GM21515 (cell line): ENCODE measurements at regions not wholly inside any gene's neighbourhood (a gene's known extent, or its start where the extent isn't known, plus 50 kb on each side); places are given as distances from the start of the nearest gene placed in this dataset.

Experiments
- ATAC-seq: cut with Tn5 transposase; IDR thresholded peaks from one replicate; pipeline ENCODE4 v1.9.1; 2021; ENCODE audit not compliant: unreplicated experiment

DNA sequence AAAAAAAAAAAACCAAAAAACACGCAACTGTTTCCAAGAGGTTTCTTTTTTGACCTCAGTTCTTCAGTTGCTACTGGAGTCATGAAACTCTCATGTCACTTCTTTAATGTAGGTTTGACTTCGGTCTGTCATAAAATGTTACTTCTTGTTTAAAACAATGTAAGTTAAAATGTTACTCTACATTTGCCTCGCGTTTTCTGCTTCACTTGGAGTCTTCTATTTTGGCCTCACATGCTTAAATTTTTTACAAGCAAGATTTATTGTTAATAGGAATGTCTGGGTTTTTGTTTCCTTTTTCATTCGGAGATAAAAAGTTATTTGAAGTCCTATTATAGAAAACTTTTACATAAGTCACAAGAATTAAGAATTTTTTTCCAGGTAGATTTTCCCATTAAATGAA, 880.2 kb downstream of the LTN1 start:
- ATAC-seq: no peak

DNA sequence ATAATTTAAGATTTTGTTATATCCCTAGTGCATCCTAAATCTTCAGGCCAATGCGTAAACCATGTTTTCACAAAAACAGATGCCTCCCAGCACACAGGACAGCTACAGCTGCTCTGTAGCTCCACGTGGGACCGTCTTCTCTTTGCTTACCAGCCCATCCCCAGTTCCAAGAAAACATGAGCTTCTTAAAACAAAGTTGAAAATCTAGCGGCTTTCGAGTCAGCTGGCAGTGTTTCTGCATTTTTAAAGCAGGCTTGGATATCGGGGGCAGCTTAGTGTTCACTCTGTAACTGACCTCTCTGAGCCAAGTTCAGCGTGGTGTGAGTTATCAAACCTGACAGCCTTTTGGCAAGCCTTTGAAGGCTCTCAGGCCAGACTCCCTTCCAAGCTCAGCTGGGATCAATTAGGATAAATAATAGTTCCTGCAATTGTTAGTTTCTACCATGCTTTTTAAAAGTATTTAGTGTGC, 881.5 kb downstream of the LTN1 start:
- ATAC-seq: no peak

DNA sequence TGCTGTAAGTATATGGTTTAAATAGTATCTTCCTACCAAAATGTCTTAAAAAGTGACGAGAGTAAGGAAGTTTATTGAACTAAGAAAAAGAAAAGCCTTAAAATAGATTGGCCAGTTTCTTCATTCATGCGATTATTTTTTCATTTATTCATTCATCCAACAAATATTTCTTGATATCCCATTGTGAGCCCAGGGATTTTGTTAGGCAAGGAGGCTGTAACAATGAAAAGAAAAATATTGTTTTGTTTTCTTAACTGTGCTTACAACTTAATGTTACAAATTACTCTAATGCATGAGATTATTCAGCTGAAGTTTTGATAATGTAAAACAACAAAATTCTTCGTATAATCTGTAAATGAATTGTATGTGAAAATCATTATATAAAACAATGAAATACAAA, 882.0 kb downstream of the LTN1 start:
- ATAC-seq: no peak

DNA sequence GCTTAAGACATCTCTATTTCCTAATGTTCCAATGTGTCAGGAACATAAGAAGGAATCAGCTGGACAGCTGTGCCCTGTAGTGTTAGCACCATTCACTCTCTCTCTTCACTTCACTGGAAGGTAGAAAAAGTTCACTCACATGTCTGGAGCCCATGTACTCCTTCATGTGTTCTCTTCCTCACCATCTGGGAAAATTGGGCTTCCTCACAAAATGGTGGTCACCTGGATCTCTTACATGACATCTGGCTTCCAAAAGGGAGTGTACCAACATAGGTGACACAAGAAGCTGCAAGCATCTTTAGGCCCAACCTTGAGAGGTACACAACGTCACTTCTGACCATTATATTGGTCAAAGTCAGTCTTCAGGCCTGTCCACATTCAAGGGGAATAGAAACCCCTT, 882.6 kb downstream of the LTN1 start:
- no peak for ATAC-seq

DNA sequence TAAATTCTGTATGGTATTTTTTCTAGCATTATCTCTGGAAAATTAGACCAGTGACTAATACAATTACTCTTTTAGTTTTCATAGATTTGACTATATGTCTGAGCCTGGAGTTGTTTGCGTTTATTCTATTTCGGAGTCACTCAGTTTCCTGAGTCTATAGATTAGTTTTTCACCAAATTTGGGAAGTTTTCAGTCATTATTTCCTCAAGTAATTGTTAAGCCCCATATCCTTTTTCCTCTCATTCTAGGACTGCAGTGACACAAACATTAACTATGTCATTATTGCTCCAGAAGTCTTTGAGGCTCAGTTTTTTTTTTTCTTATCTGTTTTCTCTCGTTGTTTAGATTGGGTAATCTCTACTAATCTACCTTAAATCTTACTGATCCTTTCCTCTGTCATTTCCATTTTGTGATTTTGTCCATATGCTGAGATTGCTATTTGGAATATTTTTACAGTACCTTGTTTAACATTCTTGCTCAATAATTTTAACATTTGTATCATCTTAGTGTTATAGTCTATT, 886.2 kb downstream of the LTN1 start:
- ATAC-seq: no peak

DNA sequence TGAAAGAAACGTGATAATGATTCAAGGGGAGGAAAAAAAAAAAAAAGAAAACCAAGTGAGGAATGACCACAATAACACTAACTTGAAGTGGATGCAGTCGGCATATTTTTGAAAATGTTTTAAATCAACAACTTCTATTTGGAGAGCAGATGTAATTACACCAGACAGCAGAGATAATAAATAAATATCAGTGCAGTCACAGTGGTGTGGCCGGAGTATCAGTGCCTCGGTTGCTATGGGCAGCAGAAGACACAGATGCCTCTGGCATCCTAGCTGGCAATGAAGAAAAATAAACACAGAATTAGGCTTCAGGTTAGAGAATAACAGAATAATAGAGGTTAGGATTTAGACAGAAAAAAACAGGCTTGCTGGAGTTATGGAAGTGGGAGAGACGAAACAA, 888.3 kb downstream of the LTN1 start:
- no peak for ATAC-seq

DNA sequence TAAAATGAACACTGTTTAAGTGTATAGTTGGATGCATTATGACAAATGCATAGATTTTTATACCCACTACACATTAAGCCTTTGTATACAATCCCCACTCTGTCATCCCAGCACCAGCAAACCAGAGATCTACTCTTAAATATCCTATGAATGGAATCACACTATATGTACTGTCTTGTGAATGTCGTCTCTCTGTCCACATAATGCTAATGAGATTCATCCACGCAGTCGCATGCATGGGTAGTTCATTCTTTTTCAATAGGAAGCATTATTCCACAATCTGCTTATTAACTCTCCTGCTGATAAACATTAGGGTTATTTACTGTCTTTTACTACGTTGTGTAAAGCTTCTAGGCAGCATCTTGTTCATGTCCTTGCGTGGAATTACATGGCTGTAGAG, 892.3 kb downstream of the LTN1 start:
- ATAC-seq: no peak

DNA sequence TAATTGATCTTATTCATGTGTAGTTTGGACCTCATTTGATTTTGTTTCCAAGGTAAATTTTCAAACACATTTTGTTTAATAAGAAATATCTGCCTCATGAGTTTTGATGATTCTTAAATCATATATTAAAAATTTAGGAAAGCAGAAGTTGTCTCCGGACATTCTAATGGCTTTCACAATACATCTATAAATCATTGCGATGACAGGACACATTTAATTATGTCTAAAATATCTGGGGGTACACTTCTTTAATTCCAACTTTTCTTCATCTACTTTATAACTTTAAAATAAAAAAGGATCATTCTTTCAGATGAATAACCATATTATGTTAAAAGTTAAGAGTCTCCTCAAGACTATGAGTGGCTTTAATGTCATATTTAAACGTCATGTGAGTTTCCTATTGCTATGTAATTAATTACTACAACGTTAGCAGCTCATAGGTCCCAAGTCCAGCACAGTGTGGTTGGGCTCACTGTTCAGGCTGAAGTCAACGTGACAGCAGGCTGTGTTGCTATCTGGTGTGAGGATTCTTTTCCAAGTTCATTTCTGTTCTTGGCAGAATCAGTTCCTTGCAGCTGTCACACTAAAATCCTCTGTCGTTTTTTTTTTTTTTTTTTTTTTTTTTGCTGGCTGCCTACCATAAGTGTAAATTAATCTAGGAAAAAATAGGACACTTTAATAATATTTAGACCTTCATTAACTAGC, 893.5 kb downstream of the LTN1 start:
- no peak for ATAC-seq

DNA sequence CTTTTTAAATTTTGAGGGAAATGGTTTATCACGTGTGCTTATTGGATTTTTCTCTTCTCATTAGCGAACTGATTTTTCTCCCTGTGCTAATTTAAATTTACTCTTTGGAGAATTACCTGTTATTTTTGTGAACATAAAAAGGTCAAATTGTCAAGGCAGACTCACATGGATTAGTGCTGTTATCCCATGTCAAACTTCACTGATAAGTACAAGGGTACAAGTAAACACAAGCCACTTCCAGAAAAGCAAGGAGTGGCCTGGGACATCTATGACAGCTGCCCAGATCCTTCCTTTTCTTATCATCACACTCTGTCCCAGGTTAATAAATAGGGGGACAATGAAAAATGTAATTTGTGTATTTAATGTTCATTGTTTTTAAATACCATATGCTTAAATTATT, 901.2 kb downstream of the LTN1 start:
- no peak for ATAC-seq

DNA sequence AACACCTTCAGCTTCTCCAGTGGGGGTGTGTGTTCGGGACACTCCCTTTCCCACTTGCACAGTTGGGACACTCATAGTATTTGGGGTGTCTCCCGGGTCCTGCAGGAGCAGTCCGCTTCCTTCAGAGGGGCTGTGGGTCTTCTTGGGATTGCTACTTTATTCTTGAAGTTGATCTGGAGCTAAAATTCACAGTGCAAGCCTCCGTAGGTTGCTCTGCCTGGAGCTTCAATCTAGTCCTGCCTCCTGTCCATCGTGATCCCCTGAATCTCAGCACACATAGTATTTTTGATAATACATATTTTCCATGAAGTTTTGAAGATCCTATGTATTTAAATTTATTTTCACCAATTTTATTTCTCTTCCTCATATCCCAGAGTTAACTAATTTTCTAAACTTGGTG, 902.1 kb downstream of the LTN1 start:
- no peak for ATAC-seq

DNA sequence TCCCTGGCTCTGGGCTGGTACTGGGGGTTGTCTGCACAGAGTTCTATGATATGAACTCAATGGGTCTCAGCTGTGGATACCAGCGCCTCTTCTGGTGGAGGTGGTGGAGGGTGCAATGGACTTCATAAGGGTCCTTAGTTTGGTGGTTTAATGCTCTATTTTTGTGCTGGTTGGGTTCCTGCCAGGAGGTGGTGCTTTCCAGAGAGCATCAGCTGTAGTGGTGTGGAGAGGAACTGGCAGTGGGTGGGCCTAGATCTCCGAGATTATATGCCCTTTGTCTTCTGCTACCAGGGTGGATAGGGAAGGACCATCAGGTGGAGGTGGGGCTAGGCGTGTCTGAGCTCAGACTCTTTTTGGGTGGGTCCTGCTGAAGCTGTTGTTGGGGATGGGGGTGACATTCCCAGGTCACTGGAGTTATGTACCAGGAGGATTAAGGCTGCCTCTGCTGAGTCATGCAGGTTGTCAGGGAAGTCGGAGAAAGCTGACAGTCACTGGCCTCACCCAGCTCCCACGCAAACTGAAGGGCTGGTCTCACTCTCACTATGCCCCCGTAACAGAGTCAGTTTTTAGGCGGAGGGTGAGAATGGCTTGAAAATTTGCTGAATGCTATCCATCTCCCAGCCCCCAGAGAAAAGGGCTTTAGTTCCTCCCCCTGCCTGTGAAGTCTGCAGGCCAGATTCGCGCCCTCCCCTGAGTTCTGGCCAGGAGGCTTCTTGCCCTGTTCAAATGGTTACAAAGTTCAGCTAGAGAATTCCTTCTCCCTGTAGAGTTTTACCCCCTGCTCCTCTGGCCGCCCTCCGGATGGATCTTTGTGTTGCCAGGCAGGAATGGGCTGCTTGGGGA, 902.9 kb downstream of the LTN1 start:
- no peak for ATAC-seq

DNA sequence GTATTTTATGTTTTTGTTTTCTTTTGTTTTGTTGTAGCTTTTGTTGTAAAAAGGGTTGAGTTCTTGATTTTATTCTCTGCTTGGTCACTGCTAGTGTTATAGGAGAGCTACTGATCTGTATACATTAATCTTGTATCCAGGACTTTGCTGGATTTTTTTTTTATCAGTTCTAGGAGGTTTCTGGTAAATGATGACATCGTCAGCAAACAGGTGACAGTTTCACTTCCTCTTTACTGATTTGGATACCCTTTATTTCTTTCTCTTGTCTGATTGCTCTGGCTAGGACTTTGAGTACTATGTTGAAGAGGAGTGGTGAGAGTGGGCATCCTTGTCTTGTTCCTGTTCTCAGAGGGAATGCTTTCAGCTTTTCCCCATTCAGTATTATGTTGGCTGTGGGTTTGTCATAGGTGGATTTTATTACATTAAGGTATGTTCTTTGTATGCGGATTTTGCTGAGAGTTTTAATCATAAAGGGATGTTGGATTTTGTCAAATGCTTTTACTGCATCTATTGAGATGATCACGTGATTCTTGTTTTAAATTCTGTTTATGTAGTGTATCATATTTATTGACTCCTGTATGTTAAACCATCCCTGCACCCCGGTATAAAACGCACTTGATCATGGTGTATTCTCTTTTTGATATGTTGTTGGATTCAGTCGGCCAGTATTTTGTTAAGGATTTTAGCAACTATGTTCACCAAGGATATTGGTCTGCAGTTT, 905.7 kb downstream of the LTN1 start:
- no peak for ATAC-seq

DNA sequence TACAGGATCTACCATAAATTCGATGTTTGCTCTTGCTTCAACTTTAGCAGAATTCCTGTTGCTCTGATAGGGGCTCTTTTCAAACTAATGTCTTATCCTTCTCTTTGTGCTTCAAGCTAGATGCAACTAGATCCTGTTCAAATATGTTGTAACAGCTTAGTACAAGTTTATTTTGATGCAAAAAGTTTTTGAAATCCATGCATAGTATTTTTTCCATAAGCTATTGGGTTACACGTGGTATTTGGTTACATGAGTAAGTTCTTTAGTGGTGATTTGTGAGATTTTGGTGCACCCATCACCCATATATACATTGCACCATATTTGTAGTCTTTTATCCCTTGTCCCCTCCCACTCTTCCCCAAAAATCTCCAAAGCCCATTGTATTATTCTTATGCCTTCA, 907.7 kb downstream of the LTN1 start:
- no peak for ATAC-seq

DNA sequence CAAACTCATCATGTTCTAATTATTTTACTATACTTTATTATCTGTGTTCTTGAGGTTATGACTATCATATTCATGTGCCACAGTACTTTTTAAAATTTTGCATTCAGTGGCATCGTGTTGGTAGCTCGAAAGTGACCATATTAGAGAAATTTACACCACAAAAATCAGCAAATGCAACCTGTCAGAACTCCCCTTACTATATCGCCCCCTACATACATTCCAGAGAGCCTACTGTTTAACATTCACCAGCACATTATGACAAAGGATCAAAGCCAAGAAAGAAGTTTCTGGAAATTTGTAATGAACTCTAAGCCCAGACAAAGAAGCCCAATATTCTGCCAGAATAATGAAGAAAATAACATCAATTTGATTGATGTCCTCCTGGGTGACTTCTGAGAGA, 909.3 kb downstream of the LTN1 start:
- no peak for ATAC-seq

DNA sequence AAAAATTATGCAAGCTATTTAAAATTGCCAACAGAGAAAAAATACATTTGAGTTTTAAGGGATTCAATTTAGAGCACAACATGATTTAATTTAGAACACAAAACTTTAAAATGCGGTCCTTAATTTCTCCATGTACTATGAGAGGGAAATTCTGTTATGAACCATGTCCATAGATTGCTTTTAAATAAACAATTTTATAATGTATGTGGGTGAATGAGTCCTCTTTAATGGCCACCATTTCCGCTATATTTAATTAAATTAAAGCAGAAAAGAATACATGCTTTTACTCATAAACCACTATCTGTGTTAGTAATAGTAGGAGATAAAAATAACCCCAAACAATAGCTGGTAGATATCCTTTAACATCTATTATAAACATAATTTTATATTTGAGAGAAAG, 914.6 kb downstream of the LTN1 start:
- no peak for ATAC-seq

DNA sequence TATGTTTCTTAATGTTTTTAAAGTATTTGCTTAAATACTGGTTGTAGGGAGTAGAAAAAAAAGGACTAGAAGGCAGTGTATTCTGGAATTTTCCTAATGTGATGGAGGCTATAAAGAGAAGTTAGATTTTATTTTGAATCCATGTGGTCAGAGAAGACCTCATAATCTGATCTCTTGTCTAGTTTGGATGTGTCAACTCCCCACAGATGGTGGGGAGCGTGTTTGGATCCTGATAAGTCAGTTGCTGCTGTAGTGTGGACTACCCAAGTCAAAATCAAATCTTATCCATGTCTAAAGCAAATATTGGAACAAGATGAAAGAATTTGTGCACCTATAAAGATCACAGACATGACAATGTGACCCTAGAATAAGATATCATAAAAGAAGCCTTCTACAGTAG, 918.0 kb downstream of the LTN1 start:
- no peak for ATAC-seq

DNA sequence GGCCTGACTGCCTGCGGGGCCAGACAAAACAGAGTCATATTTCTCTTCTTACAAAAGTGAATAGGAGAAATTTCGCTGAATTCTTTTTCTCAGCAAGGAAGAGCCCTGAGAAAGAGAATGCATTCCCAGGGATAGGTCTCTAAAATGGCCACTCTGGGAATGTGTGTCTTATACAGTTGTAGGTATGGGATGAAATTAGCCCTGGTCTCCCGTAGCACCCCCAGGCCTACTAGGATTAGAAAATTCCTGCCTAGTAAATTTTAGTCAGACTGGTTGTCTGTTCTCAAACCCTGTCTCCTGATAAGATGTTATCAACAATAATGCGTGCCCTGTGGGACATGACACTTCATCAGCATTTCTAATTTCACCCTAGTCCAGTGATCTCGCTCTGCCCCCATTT, 920.1 kb downstream of the LTN1 start:
- no peak for ATAC-seq

DNA sequence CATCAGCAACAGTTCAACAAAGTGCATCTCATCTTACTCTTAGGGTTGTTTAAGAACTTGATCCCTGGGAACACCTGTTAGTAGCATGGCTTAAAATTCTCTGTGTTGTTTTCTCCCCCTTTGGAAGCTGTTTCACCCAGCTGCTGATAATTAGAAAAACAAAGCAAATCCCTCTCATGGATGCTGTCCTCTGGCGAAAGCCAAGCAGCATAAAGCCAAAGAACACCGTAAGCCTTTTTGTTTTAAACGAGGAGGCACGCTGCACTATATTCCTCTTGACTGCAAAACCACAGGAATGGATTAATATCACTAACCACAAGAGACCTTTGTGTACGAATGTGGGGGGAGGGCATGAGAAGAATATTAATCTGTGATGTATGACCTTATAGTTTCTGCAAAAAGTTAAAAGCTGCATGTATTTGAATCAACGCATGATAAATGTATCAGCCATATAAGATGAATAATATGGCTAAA, 923.2 kb downstream of the LTN1 start:
- ATAC-seq: no peak

DNA sequence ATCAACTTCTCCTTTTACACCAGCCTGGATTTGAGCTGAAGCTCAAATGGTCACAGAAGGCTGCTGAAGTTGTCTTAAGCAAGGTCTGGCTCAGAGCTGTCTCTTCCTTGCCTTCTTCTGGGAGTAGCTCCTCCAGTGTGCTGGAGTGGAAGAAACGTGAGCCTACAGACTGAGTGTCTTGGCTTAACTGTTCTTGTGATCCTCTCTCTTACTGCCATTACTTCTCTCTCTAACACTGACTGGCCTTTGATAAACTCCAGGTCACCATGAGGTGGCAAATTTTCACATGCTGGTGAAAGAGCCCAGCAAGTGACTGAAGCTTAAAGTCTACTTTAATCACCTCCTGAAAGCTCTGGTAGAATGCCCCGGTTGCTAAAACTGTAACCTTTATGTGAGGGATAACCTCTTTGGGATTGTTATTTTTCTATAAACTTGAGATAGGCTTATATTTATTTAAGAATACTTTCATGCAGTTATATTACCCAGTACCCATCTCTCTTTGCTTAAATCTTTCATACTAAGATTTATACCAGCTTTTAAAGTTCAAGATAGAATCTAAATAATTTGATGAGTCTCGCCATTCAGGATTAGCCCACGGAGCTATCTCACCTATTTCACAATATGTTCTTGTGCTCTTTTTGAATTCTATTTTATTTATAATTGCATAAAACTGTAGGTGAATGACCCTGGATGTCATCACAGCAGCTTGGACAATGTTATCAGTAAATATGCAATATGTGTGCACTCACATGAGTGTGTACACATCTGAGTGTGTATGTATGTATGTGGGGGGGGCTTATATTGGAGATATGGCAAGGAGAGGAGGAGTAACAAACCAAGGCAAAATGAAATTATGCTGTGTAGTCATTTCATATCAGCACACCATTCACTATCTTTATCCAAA, 924.0 kb downstream of the LTN1 start:
- ATAC-seq: no peak

DNA sequence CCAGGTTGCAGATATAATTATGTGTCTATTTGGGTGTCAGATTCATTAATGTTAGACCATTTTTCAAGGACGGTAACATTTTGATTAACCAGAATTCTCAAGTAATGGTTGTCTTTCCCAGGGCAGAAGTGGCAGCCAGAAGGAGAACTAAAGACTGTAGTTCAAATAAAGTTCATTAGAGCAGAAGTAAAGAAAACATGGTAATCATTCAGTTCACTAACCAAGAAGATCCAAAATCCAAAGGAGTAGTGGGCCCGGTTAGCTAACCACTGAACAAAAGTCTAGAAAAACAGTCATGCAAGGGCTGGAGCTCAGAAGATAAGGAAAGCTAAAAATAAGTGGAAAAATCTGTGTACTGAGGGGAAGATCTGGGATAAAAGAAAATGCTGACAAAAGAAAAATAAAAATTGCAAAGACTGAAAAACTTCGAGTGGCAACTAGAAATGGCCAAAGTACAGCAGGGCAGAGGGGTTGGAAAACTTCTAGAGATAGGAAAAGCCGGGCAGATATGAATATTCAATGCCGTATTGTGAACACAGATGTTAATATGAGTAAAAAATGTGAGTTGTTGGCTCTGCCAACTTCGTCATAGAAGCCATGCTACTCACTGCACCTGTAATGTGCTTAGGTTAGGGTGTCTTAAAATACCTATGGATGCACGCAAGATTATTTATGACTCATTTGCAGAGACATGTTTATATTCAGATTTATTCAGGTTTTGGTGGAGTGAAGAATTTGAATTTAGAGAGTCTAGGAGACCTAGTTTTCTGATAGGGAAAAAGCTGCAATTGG, 925.9 kb downstream of the LTN1 start:
- no peak for ATAC-seq
